ENCODE measurements at regions not wholly inside any gene's neighbourhood (a gene's known extent, or its start where the extent isn't known, plus 50 kb on each side); places are given as distances from the start of the nearest gene placed in this dataset.

- no peaks in the 10 kb centered on the region for H3K4me1 ChIP-seq (ENCODE audit: control insufficient read depth in 1 of 2, insufficient read depth in 2 of 2, low read length in 2 of 2)
- H3K9me2 ChIP-seq (ENCODE audit: insufficient read depth): no peaks in the 10 kb centered on the region
- H4K20me1 ChIP-seq (ENCODE audit: insufficient read depth): no peaks in the 10 kb centered on the region
- RAD21 ChIA-PET (ENCODE audit: low non-redundant PET in 1 of 2, low total read pairs in 2 of 2, uncharacterized antibody in 2 of 2, unreplicated experiment in 2 of 2): no interaction called here
- H2AFZ ChIP-seq (ENCODE audit: low read depth, low read length, poor library complexity, severe bottlenecking): no peak overlapping the region
- POLR2A ChIA-PET: no interaction called here
- DNase-seq (ENCODE audit: low read depth, low spot score) (no peak), ATAC-seq (no peak)
- H3K9ac ChIP-seq (ENCODE audit: low read length): no peak overlapping the region
- CTCF ChIA-PET: interaction anchor here (1.1 kb wide), 1 partner anchor 114 kb away, joined by 3 read pairs; no protein-coding TSS in a partner anchor
- H3K4me2 ChIP-seq (ENCODE audit: low read length): no peak overlapping the region
- H3K9me3 ChIP-seq (ENCODE audit: control insufficient read depth in 1 of 2, insufficient read depth in 1 of 2, low read depth in 1 of 2, low read length in 2 of 2): no peaks in the 10 kb centered on the region
- H3K27me3 ChIP-seq (ENCODE audit: insufficient read depth, low read length): no peaks in the 10 kb centered on the region
- H3K27ac ChIP-seq (ENCODE audit: low read depth, low read length): no peak overlapping the region
- no peaks in the 10 kb centered on the region for H3K36me3 ChIP-seq (ENCODE audit: control insufficient read depth in 1 of 2, insufficient read depth in 2 of 2, low read length in 2 of 2)
- no peaks in the 10 kb centered on the region for H3K79me2 ChIP-seq (ENCODE audit: insufficient read depth, low read length)
- H3K4me3 ChIP-seq (replicated peaks in 1 of 2; ENCODE audit: low read depth in 1 of 2, low read length in 2 of 2): no peak overlapping the region
- TF ChIP-seq RAD21 (IDR thresholded peaks at IDR 0.05; ENCODE audit: low read depth) (no peak), EZH2 (IDR thresholded peaks at IDR 0.05) (no peak), SP1 (IDR thresholded peaks at IDR 0.05; ENCODE audit: low read depth) (no peak), ZBTB33 (IDR thresholded peaks at IDR 0.05; ENCODE audit: extremely low read depth, insufficient replicate concordance, low read length) (no peak), ZFX (IDR thresholded peaks at IDR 0.05) (no peak), POLR2A (IDR thresholded peaks at IDR 0.05; ENCODE audit: borderline replicate concordance, extremely low read depth, insufficient read depth, insufficient read length) (no peak), SIN3A (IDR thresholded peaks at IDR 0.05; ENCODE audit: low read depth) (no peak), JUND (IDR thresholded peaks at IDR 0.05) (no peak), CBX3 (IDR thresholded peaks at IDR 0.05; ENCODE audit: low read depth) (no peak), MAX (IDR thresholded peaks at IDR 0.05) (no peak)
- BruUV-seq (replicated peaks): no TSS peak
- intact Hi-C loops (cut with micrococcal nuclease): no loop called here
These were observed 244.3 kb downstream of the PTTG2 start for GRCh38 chr4:38204339-38205035.
